B cell (primary cell): ENCODE measurements at regions not wholly inside any gene's neighbourhood (a gene's known extent, or its start where the extent isn't known, plus 50 kb on each side); places are given as distances from the start of the nearest gene placed in this dataset.

Source experiments
- ATAC-seq: fragments of 200-7000 bp; cut with Tn5 transposase; one replicate; pipeline ENCODE4 v1.10.0; 2021; ENCODE audit warnings: low read depth, mild to moderate bottlenecking, moderate number of reproducible peaks, moderate library complexity
- CTCF ChIA-PET: fragments of 350-600 bp; sonication (Branson Sonifier 250); formaldehyde crosslinking; loops from one replicate; lab custom pipeline; 2021; ENCODE audit warnings: antibody characterized with exemption, inconsistent platforms; lab: Charles Lee
- POLR2A ChIA-PET: fragments of 350-600 bp; sonication (Branson Sonifier 250); formaldehyde crosslinking; loops from one replicate; lab custom pipeline; 2021; ENCODE audit warnings: antibody characterized with exemption; lab: Charles Lee
- DNase-seq: peaks from one replicate; pipeline ENCODE4 v3.0.0; 2013
- H2AFZ ChIP-seq: 2 replicates; pipeline ENCODE4 v1.6.1; 2012; ENCODE audit warnings: mild to moderate bottlenecking, low read depth, low read length; ENCODE audit not compliant: insufficient read depth, poor library complexity, severe bottlenecking
- H3K27ac ChIP-seq, 2 donors: 1 replicate in 1 of 2; 2 replicates in 1 of 2; pipeline ENCODE4 v1.5.1; 2012 to 2013; ENCODE audit warnings: low read length in 2 of 2, mild to moderate bottlenecking in 2 of 2, moderate library complexity in 1 of 2
- H3K27me3 ChIP-seq, 4 experiments: fragments of 200-600 bp in 1 of 4; sonication (generic) in 1 of 4; replicated peaks in 1 of 4; 1 replicate in 2 of 4; 2 replicates in 2 of 4; pipeline versions ENCODE4 v1.6.1 to v1.7.0; 2013 to 2016; ENCODE audit warnings: low read length in 3 of 4, mild to moderate bottlenecking in 2 of 4, mixed read lengths in 1 of 4, moderate library complexity in 1 of 4; ENCODE audit not compliant: insufficient read depth in 4 of 4, control insufficient read depth in 3 of 4; ENCODE audit errors: control extremely low read depth in 1 of 4
- H3K36me3 ChIP-seq, 2 experiments: replicated peaks in 1 of 2; 1 replicate in 1 of 2; 2 replicates in 1 of 2; pipeline versions ENCODE4 v1.6.1 to v1.7.1; 2013; ENCODE audit warnings: low read length in 1 of 2; ENCODE audit not compliant: insufficient read depth in 2 of 2, control insufficient read depth in 1 of 2; ENCODE audit errors: control extremely low read depth in 1 of 2, extremely low read depth in 1 of 2
- H3K4me1 ChIP-seq, 2 donors: fragments of 200-600 bp in 1 of 2; sonication (generic) in 1 of 2; 1 replicate in 1 of 2; 2 replicates in 1 of 2; pipeline versions ENCODE4 v1.5.1 to v1.6.1; 2013 to 2017; ENCODE audit warnings: low read length in 2 of 2; ENCODE audit not compliant: control insufficient read depth in 2 of 2, insufficient read depth in 2 of 2
- H3K4me2 ChIP-seq: replicated peaks from 2 replicates; pipeline ENCODE3; 2012; ENCODE audit warnings: mild to moderate bottlenecking, low read depth, low read length; ENCODE audit not compliant: poor library complexity, severe bottlenecking
- H3K4me3 ChIP-seq, 5 experiments: fragments of 200-600 bp in 1 of 5; sonication (generic) in 1 of 5; 1 replicate in 3 of 5; 2 replicates in 2 of 5; pipeline versions ENCODE4 v1.5.1 to v1.7.0; 2011 to 2016; ENCODE audit warnings: low read length in 4 of 5, mild to moderate bottlenecking in 4 of 5, low read depth in 2 of 5, control low read depth in 1 of 5, moderate library complexity in 1 of 5; ENCODE audit not compliant: insufficient read depth in 1 of 5; ENCODE audit errors: control extremely low read depth in 1 of 5, extremely low read depth in 1 of 5
- H3K79me2 ChIP-seq: fragments of 200-600 bp; sonication (generic); one replicate; pipeline ENCODE4 v1.6.0; 2016; ENCODE audit warnings: low read length; ENCODE audit not compliant: control insufficient read depth, insufficient read depth
- H3K9ac ChIP-seq: fragments of 200-600 bp; sonication (generic); 2 replicates; pipeline ENCODE4 v1.6.1; 2017; ENCODE audit warnings: mild to moderate bottlenecking, low read length, moderate library complexity
- H3K9me3 ChIP-seq, 3 donors: one replicate each; pipeline versions ENCODE4 v1.6.1 to v1.7.1; 2013; ENCODE audit warnings: low read length in 2 of 3; ENCODE audit not compliant: control insufficient read depth in 2 of 3, insufficient read depth in 1 of 3; ENCODE audit errors: control extremely low read depth in 1 of 3
- H4K20me1 ChIP-seq: 2 replicates; pipeline ENCODE4 v1.6.0; 2012; ENCODE audit warnings: mild to moderate bottlenecking, low read length; ENCODE audit not compliant: insufficient read depth, control insufficient read depth, poor library complexity, severe bottlenecking
- H3K27ac Mint-ChIP-seq: one replicate; pipeline ENCODE4 v1.8.0; 2021; ENCODE audit warnings: mixed read lengths
- H3K27me3 Mint-ChIP-seq: one replicate; pipeline ENCODE4 v1.8.0; 2021; ENCODE audit warnings: mixed read lengths
- H3K4me1 Mint-ChIP-seq: one replicate; pipeline ENCODE4 v1.8.0; 2021; ENCODE audit warnings: mixed read lengths
- H3K4me3 Mint-ChIP-seq: one replicate; pipeline ENCODE4 v1.8.0; 2021; ENCODE audit warnings: mixed read lengths
- H3K9me3 Mint-ChIP-seq: one replicate; pipeline ENCODE4 v1.8.0; 2022; ENCODE audit warnings: mixed read lengths; ENCODE audit not compliant: insufficient read depth
- EZH2 ChIP-seq: IDR thresholded peaks from 2 replicates; pipeline ENCODE4 v1.6.1; 2012; ENCODE audit warnings: borderline replicate concordance, low read depth, mild to moderate bottlenecking, moderate library complexity, low read length; ENCODE audit not compliant: insufficient read depth, poor library complexity, severe bottlenecking
- WGBS: methylation state at CpG from one replicate; pipeline ENCODE4 v1.1.5; 2013; ENCODE audit warnings: missing lambda C conversion rate; ENCODE audit not compliant: insufficient coverage; 5-methylcytosine and 5-hydroxymethylcytosine counted together
- intact Hi-C: fragments of 100-400 bp; cut with micrococcal nuclease; formaldehyde crosslinking; loops from one replicate; pipeline ENCODE4 v1.10.0; 2022
- TF ChIP-seq, protein P1 (sequence below): fragments of 200-600 bp; IDR thresholded peaks from one replicate; pipeline ENCODE4 v1.8.0; 2022; ENCODE audit warnings: antibody characterized with exemption, mild to moderate bottlenecking

DNA sequence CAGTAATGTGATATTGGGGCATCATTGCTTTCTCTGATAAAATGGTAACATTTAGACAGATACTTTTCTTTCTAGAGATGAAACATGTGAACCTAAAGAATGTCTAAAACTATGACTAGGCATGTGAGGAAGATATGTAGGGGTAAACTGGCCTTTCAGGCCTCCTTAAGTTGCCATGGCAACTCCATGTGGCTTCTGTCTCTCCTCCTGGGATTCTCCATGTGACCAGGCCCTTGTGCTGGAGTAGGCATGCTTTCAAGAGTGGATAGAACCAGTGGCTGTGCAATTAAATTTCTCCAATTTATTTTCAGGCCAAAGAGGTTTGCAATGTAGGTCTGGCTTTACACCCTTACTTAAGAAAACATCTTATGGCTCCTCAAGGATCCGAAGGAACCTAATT is 130.8 kb downstream of the OLFM4 start:
- ChIA-PET POLR2A (no interaction called here), CTCF (no interaction called here)
- H3K9ac ChIP-seq, result no peak overlapping the region
- DNase-seq, result no peak
- no peak overlapping the region for H3K4me3 Mint-ChIP-seq
- H3K27me3 ChIP-seq, result no peaks in the 10 kb centered on the region
- no peak overlapping the region for H2AFZ ChIP-seq
- H3K9me3 ChIP-seq, result no peaks in the 10 kb centered on the region
- H3K27me3 Mint-ChIP-seq, result no peaks in the 10 kb centered on the region
- H3K4me1 Mint-ChIP-seq, result no peaks in the 10 kb centered on the region
- WGBS, result no CpG with 5 or more reads among the region's 1 CpG
- no peaks in the 10 kb centered on the region for H3K79me2 ChIP-seq
- H4K20me1 ChIP-seq, result no peaks in the 10 kb centered on the region
- no peak overlapping the region for H3K27ac ChIP-seq
- peaks cover 2% of the 10 kb centered on the region for H3K9me3 Mint-ChIP-seq
- intact Hi-C loops, result no loop called here
- ATAC-seq, result no peak
- no peak overlapping the region for H3K4me3 ChIP-seq
- no peak overlapping the region for H3K4me2 ChIP-seq
- no peaks in the 10 kb centered on the region for H3K4me1 ChIP-seq
- no peak for TF ChIP-seq EZH2
- TF ChIP-seq, protein P1, sequence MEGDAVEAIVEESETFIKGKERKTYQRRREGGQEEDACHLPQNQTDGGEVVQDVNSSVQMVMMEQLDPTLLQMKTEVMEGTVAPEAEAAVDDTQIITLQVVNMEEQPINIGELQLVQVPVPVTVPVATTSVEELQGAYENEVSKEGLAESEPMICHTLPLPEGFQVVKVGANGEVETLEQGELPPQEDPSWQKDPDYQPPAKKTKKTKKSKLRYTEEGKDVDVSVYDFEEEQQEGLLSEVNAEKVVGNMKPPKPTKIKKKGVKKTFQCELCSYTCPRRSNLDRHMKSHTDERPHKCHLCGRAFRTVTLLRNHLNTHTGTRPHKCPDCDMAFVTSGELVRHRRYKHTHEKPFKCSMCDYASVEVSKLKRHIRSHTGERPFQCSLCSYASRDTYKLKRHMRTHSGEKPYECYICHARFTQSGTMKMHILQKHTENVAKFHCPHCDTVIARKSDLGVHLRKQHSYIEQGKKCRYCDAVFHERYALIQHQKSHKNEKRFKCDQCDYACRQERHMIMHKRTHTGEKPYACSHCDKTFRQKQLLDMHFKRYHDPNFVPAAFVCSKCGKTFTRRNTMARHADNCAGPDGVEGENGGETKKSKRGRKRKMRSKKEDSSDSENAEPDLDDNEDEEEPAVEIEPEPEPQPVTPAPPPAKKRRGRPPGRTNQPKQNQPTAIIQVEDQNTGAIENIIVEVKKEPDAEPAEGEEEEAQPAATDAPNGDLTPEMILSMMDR, result no peak
- H3K36me3 ChIP-seq, result no peaks in the 10 kb centered on the region
- no peak overlapping the region for H3K27ac Mint-ChIP-seq

DNA sequence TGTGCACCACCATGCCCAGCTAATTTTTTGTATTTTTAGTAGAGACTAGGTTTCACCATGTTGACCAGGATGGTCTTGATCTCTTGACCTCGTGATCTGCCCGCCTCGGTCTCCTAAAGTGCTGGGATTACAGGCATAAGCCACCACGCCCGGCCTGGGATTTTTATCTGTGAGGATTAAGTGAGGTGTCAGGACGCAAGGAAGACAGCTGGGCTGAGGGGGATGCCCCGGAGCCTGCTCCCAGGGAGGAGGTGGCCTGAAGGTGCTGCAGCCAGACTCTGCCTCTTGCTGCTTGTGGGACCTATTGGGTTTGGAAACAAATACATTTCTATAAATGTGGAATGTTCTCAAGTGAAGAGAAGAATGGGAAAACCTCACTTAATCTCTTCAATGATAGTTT is 131.6 kb downstream of the OLFM4 start:
- Histone ChIP-seq H3K9ac (no peak overlapping the region), H3K9me3 (no peaks in the 10 kb centered on the region), H3K4me2 (no peak overlapping the region), H3K27me3 (no peaks in the 10 kb centered on the region), H2AFZ (no peak overlapping the region), H3K4me3 (no peak overlapping the region), H3K36me3 (no peaks in the 10 kb centered on the region), H4K20me1 (no peaks in the 10 kb centered on the region), H3K27ac (no peak overlapping the region), H3K4me1 (no peaks in the 10 kb centered on the region), H3K79me2 (no peaks in the 10 kb centered on the region)
- Mint-ChIP-seq H3K9me3 (peaks cover 2% of the 10 kb centered on the region), H3K4me3 (no peak overlapping the region), H3K27ac (no peak overlapping the region), H3K27me3 (no peaks in the 10 kb centered on the region), H3K4me1 (no peaks in the 10 kb centered on the region)
- CTCF ChIA-PET, result no interaction called here
- POLR2A ChIA-PET, result no interaction called here
- intact Hi-C loops, result no loop called here
- ATAC-seq (no peak), DNase-seq (no peak)
- TF ChIP-seq, protein P1, result no peak
- TF ChIP-seq EZH2, result no peak
- WGBS, result 94% methylated on average over 5 of the region's 7 CpGs
